ENCODE measurements at regions not wholly inside any gene's neighbourhood (a gene's known extent, or its start where the extent isn't known, plus 50 kb on each side); places are given as distances from the start of the nearest gene placed in this dataset.

GRCh38 chr7:112905950-112906349, 115.8 kb upstream of the TMEM168 start:
- TF ChIP-seq EZH2 (IDR thresholded peaks at IDR 0.05; ENCODE audit: borderline replicate concordance) (no peak), CTCF (IDR thresholded peaks at IDR 0.05; ENCODE audit: poor library complexity) (no peak), EZH2phosphoT487 (IDR thresholded peaks at IDR 0.05; ENCODE audit: low read depth, severe bottlenecking, unreplicated experiment) (no peak)

All from hepatocyte (in vitro differentiated cells).